ENCODE measurements at regions not wholly inside any gene's neighbourhood (a gene's known extent, or its start where the extent isn't known, plus 50 kb on each side); places are given as distances from the start of the nearest gene placed in this dataset.

DNA sequence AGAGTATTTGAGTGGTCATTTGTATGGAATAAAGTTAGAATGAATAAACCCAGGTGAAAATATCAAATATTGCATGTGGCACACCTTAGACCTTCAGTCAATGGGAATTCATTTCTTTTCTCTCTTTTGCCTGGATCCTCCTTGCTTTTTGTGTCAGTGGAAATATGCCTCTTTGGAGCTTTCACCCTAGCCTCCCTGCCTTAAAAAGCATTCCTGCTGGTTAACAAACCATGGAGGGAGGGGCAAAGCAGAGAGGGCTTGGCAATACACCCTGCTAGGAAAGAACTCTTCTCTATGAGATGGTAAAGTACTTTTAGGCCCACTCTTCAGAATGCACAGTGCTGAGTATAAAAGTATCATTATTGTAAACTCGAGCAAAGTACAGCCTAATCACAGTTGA is 383.7 kb downstream of the DMAC1 start:
- TF ChIP-seq EP300 (IDR thresholded peaks at IDR 0.05) (no peak), CTCF (IDR thresholded peaks at IDR 0.05) (no peak)
